GM11168 (cell line): ENCODE measurements at regions not wholly inside any gene's neighbourhood (a gene's known extent, or its start where the extent isn't known, plus 50 kb on each side); places are given as distances from the start of the nearest gene placed in this dataset.

Experiments
- in situ Hi-C: fragments of 300-500 bp; cut with MboI; formaldehyde crosslinking; loops from one replicate; pipeline ENCODE4 v1.12.0; 2022; ENCODE audit warnings: low sequenced_read_pairs; ENCODE audit not compliant: unreplicated experiment

DNA sequence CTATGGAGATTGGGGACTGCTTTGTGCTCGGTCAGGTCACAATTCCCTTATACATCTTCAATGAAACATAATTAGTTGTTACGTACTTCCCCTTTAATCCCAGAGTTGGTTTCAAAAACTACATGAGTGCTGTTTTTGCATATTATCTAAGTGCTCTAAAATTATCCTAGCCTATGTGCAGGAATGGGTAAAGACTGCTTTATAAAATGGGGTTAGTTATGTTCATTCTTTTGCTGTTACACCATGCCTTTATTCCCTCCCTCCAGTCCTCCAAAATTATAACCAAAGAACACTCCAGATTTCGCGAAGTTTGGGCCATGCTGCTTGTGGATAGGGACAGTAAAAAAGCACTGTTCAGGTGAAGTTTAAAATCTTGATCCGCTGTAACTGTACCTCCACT lies 173.9 kb upstream of the SNX7 start:
- in situ Hi-C loops = no loop called here

DNA sequence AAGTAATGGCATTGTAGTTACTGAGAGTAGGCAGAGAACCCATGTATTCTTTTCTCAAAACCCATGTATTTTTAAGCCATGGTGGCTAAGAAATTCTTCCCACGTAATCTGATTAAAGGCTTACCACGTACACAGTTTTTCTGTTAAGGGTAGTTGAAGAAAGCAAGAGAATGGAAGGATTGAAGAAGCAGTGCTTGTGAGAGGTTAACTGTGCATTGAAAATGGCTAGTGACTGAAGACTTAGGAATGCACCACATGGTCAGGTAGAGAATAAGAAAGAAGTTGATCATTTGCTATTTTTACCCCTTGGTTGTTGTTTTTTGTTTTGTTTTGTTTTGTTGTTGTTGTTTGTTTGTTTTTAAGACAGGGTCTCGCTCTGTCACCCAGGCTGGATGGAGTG lies 178.9 kb upstream of the SNX7 start:
- in situ Hi-C loops = no loop called here

DNA sequence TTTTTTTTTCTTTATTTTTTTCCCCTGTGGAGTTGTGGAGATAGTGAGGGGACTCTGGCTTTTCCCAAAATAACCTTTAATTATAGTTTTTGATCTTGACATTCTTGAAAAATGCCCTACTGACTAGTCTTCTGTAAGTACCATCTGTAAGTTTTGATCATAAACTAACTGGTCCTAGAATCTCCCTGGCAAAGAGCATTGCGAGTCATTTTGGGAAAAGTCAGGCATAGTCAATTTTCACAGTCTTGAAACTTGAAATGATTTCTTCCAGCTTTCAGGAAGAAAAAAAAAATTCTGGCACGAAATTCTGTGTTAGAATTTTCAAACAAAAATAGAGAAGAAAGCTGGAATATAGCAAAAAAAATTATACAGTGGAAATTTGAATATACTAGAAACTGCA lies 181.2 kb upstream of the SNX7 start:
- in situ Hi-C loops = no loop called here

DNA sequence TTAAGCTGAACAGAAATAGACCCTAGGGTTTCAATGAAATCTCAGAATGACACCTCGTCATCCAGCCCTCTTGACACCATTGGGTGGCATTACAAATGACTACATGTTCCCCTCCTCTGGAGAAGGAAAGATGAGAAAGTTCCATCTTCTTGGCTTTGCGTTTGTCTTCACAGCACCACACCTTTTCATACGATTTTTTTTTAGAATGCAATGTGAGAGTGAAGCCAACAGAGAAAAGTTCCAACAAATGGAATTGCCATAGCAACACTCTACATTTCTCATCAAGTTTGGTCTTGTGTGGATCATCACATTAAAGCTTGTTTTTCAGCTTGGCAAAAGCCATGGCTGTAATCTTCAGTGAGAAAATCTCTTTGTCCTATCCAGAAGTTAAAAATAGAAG lies 183.4 kb upstream of the SNX7 start:
- in situ Hi-C loops = no loop called here

DNA sequence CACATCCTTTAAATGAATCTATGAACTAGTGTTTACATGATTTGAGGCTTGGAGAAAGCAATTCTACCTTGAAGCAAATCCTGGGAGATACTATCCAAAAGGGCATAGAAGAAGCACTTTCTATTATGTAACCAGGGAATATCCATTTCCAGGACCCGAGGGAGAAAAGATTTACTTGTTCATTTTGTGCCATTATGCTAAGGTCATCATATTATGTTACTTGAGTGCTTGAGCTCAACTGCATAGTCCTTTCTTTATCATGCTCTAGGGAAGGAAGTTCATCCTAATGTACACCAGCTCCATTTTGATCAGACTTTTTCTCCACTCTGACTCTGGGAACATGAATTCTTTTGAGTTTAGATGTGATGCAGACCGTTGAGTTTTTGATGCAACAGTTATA lies 188.6 kb upstream of the SNX7 start:
- in situ Hi-C loops = no loop called here

DNA sequence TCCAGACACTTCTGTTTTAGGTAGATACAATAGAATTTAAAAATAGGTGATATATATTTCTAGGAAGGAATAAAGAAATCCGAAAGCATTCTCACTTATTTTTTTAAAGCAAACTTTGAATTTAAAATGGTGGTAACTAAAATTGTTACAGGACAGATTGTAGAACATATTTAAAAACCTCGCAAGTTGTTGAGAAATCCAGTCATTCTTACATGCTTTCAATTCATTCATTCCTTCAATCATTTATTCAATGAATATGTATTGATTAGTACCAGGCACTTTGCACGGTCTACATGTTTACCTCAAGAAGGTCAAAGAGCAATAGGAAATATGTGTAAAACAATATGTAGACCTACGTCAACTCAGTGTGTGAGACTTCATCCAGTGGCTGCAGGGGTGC lies 189.9 kb upstream of the SNX7 start:
- in situ Hi-C loops = no loop called here

DNA sequence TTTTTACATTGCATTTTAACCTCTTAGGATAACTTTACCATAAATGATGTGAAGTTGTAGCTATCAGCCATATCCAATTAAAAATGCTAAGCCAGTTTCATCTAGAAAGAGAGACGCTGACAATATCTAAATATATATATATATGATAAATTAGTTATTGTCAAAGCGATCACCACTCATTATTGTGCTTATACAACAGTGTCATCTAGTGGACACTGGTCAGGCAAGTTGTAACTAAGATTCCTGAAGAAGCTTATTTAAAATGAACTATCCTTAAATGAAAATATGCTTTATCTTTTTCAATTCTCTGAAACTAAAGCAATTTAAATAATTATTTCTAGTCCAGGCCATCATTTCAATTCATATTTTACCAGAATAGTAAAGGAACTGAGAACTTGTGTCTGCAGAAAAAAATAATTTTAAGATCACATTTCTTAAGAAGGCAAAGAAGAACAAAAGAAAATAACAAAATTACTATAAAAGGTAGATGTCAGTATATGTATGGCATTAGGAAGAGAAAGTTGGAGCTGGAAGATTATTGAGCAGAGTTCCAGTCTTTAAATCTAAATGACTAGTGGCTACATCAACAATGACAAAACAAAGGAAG lies 193.3 kb upstream of the SNX7 start:
- in situ Hi-C loops = no loop called here

DNA sequence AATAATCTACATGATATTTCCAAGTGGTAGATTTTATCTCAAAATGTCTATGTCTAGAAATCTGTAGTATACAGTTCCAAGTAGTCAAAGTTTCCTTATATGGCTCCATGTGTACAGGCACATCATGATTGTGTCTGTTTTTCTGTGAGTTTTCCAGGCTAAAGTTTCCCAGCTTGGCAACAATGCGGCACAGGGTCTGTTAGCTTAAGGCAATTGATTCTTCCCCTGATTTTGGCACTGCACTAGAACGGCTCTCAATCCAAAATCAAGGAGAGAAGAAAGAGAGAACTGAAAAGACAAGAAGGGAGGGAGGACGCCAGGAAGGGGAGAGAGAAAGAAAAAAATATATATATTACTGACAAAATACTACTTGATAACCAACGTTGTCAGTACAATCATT lies 193.9 kb upstream of the SNX7 start:
- in situ Hi-C loops = no loop called here

DNA sequence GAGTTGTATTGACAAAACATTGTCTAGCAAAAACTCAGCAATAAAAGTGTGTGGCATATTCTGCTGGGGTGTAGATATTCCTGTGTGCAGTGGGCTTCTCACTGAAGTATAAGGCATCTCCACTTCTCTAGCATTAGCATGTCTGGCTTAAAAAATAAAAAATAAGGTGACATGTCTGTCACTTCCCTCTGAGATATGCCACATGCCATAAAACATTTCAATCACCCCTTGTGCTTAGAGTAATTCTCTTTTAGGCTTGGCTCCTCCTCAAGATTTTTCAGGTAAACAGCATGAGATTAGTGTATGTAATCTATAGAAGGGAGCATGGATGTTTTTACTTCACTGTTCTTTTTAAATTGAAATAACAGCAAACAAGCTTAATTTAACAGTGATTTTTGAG lies 194.4 kb upstream of the SNX7 start:
- in situ Hi-C loops = no loop called here

DNA sequence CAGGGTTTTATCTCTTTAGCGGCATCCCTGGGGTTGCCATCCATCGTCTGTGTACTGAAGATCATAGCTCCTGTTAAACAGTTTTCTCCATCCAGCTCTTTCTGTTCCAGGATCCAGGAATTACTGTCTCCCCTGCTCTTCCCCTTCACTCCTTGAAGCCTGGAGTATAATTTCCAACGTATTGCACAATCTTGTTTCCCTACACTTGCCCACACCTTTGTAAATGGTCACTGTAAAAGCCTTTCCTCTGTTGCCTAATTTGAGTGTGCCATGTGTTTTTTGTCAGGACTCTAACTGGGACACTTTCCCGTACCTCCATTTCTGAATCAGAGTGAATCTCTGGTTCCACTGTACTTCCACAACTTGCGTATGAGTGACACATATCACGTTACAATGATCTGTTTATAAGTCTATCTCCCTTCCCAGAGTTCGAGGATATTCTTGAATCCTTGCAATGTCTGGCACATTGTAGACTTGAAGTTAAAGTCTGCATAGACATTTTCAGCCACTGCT lies 199.6 kb upstream of the SNX7 start:
- in situ Hi-C loops = no loop called here

DNA sequence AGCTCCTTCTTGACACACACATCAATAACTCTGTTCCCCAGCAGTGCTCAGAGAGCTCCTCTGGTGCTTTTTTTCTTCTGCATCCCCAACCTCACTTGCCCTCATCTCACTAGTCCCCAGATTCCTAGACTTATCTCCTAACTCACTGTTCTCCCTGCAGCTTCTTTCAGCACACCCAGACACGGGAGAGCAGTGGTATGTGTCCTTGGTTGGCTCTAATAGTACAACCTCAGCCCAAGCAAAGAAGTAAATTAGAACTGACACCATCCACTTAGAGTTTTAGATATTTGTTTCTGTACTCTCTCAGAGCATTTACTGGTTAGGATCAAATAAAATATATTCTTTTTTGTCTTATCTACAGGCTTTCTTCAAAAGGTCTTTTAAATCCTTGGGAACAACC lies 201.4 kb upstream of the SNX7 start:
- in situ Hi-C loops = no loop called here

DNA sequence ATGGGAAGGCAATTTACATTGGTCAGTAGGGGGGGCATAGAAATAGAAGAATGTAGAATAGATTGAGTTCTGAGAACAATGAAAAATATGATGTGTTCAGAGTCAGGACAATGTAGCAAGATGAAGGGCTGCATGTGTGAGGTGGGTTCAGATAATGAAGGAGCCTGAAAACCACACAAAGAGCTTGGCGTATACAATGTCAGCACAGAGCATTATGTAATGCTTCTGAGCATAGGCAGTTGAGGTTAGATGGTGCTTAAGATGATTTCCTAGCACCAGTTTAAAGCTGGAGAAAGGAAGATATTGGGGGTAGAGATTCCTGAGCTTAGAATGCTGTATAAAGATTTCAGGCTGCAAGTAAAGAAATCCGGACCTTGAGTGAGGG lies 202.0 kb upstream of the SNX7 start:
- in situ Hi-C loops = no loop called here

DNA sequence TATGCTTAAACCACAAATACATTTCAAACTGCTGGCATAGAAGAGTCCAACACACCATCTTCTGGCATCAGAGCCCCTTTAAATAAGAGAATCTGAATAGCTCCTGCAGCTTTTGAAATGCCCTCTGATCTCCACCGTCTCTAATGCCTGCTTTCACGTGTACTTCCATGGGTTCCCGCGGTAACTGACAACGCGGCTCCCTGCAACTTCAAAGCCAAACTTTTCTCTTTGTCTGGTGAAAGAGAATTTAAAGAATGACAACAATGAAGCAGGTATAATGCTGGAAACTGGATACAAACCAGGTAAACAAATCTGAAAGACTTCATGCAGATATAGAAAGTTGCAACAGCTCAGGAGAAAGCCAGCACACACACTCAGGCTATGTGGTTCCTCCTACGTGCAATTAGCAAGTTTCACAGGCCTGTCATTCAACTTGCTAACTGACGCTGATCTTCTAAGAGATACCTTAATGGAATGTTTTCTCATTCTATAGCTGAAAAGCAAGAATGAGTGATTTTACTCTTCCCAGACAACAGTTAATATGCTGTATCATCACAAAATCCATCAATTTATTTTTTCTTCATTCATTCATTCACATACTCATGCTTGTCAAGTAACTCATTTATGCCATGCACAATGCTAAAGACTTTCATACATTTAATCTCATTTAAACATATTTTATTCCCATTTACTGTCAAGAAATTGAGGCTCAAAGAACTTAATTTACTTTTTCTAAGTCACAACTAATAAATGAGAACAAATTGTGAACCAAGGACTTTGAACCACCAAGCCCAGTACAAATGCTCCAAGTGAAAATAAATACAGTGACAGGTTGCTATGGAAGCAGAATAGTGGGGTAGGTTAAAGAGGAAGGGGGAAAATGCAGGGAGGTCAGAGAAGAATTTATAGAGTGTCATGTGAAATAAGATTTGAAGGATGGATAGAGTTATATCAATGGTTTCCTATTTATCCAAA lies 202.7 kb upstream of the SNX7 start:
- in situ Hi-C loops = no loop called here

DNA sequence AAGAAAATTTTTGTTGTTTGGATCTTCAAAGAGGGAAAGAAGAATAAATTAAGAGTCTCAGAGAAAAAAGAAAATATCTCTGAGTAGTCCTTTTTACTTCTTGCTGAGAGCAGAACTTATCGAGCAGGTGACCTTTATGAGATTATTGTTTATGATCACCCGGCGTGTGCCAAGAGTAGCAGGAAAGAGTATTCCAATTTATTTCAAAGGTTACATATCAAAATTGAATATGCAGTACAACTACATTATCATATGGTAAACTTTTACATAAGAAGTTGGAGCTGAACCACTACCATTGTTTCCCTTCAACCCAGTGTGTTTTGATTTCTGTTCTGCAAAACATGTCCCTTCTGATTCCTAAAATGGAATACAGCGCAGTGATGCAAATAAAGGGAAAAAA lies 204.3 kb upstream of the SNX7 start:
- in situ Hi-C loops = no loop called here

DNA sequence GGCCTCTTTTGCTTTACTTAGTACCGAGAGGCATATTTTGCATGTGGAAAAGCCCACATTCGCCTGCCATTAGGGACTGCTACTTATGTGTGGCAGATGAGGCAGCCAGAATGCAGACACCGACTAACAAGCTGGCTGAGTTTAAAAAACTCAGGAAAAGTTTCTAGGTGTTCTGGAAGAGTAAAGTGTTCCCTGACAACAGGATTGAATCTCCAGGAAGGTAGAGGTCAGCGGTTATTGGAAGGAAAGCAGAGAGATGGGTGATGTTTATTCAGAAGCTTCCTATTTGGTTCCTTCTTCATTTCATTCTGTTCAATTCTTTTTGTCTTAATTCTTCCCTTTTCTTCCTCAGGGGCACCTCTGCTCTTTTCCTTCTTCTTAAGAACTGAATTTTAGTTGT lies 206.9 kb upstream of the SNX7 start:
- in situ Hi-C loops = no loop called here

DNA sequence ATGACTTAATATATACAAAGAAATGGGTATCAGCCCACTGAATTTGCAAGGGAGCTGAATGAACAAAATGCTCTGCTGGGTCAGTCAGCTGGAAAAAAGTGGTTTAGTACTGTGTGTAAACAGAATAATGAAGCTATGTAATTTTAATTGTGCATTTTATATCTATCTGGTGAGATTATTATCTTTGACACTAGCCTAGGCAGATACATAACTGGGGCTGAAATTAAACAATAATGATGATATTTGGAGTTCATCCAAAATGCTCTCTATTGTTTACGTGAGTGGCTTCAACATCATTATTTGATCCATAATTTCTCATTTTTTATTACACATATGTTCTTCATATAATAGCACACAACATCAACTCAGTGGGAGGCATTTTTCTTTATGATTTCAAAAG lies 208.5 kb upstream of the SNX7 start:
- in situ Hi-C loops = no loop called here

DNA sequence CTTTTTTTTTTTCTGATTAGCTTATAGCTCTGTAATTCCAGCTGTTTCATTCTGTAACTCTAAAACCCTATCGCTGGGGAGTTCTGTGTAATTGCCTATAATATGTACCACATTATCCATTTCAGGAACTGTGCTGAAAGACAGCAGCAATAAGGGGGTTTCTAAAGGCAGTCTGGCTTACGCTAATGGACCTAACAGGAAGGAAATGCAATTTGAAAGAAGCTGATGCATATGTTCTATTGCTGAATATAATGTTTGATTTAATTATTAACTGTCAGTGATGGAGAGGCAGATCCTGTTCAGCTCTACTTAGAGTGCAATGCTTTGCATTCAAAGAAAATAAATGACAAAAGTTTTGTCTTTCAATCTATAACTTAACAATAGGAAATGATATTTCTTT lies 209.4 kb upstream of the SNX7 start:
- in situ Hi-C loops = no loop called here

DNA sequence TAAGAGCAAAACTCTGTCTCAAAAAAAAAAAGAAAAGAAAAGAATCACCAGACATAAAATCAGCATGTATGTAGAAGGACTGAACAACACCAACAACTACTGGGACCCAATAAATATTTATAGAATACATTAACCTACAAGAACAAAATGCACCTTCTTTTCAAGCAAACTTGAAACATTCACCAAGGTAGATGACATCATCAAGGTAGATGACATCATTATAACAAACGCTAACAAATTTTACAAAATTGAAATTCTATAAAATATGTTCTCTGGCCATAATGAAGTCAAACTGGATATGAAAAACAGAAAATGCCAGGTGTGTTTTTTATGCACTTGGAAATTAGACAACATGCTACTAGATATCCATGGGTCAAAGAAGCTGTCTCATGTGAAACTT lies 220.2 kb upstream of the SNX7 start:
- in situ Hi-C loops = no loop called here

DNA sequence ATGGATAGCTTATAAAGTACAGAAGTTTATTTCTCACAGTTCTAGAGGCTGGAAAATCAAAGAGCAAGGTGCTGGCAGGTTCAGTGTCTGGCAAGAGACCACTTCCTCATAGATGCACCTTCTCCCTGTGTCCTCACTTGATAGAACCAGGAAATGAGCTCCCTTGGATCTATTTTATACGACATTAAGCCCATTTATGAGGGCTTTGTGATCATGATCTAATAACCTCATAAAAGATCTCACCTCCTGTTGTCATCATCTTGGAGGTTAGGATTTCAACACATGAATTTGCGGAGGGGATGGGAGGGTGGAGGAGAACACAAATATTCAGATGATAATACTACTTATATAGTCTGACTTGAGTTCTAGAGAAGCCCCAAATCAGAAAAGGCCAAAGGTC lies 222.1 kb upstream of the SNX7 start:
- in situ Hi-C loops = no loop called here

DNA sequence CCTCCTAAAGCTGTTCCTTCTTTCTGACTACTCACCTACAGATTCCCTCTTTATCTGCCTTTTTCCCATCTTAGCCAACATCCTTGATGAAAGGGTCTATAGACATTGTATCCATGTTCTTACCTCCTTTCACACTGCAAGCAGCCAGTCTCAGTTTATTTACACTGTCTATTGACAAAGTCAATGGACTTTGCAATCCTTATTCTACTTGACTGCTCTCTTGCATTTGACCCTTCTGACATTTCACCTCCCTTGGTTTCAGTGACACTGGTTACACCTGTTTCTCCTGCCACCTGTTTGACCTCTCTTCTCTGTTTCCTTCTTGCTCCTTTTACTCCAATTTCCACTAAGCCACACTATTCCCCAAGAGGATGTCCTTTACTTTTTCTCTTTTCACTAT lies 224.0 kb upstream of the SNX7 start:
- in situ Hi-C loops = no loop called here

DNA sequence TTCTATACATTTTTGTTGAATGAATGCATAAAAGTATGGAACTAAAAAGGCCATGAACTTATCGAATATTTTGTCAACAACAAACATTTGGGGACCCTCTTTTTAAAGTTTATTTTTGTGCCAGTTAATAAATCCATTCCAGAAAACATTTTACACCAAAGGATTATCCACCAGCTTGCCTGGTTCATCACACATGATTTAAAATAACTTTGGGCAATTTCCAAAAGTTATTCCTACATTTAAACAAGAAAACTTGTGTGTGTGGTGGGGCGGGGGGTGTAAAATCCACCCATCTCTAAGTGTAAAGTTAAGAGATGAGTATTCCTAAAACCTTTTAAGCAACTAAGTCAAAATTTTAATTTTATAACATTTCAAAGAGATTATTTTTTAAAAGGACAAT lies 224.5 kb upstream of the SNX7 start:
- in situ Hi-C loops = no loop called here

DNA sequence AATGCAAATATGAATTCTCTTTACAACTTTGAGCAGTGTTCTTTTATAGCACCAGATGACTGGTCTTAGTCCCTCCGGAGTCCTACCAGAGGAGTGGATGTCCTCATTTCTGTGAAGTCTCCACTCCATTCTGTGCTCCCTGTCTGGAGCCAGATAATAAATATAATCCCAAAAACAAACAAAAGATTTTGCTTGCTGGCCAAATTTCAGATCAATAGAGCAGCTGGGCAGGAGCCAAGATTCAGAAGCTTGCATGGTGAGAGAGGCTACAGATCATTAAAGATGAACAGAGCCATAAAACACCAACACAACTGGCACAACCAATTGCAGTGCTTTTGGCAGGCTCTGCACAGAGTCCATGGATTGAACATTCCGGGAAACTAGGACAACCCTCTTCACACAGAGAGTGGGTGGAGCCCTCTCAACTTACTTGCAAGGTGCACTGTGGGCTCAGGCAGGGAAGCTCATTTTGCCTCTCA lies 231.5 kb upstream of the SNX7 start:
- in situ Hi-C loops = no loop called here
